ENCODE measurements at regions not wholly inside any gene's neighbourhood (a gene's known extent, or its start where the extent isn't known, plus 50 kb on each side); places are given as distances from the start of the nearest gene placed in this dataset.

GRCh38 chr4:115278830-115279229 is 165.4 kb upstream of the NDST4 start:
- no peak overlapping the region for H3K9ac ChIP-seq (ENCODE audit: low read depth, low read length)
- H3K27me3 ChIP-seq (ENCODE audit: control insufficient read depth, insufficient read depth, low read length): no peaks in the 10 kb centered on the region
- no peaks in the 10 kb centered on the region for H3K4me1 ChIP-seq (ENCODE audit: control insufficient read depth, insufficient read depth, low read length)
- H3K9me3 ChIP-seq (ENCODE audit: control insufficient read depth, insufficient read depth, low read length): no peaks in the 10 kb centered on the region
- no peaks in the 10 kb centered on the region for H3K36me3 ChIP-seq (ENCODE audit: control insufficient read depth, insufficient read depth, low read length)
- H3K4me3 ChIP-seq (ENCODE audit: low read depth, low read length): no peak overlapping the region

DNA sequence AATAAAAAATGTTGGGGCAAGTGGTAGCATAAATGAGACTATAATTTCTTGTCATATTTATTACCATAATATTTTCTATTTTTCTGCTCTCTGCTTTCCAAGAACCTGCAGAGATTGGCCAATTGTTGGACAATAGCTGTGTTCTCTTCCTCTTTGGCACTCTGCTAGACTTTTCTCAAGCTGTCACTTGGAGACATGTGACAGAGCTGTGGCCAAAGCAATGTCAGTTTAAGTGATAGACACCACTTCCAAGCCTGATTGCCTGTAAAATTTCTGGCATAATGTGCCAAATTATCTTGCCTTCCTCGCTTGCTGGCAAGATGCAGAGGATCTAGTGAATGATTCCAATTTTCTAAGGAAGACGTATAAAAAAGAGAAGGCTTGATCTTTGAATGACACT is 162.2 kb upstream of the NDST4 start:
- Histone ChIP-seq H3K27me3 (ENCODE audit: control insufficient read depth, insufficient read depth, low read length) (no peaks in the 10 kb centered on the region), H3K36me3 (ENCODE audit: control insufficient read depth, insufficient read depth, low read length) (no peaks in the 10 kb centered on the region), H3K9me3 (ENCODE audit: control insufficient read depth, insufficient read depth, low read length) (no peaks in the 10 kb centered on the region), H3K4me3 (ENCODE audit: low read depth, low read length) (no peak overlapping the region), H3K4me1 (ENCODE audit: control insufficient read depth, insufficient read depth, low read length) (no peaks in the 10 kb centered on the region), H3K9ac (ENCODE audit: low read depth, low read length) (no peak overlapping the region)

- Histone ChIP-seq H3K9ac (ENCODE audit: low read depth, low read length) (no peak overlapping the region), H3K9me3 (ENCODE audit: control insufficient read depth, insufficient read depth, low read length) (no peaks in the 10 kb centered on the region), H3K36me3 (ENCODE audit: control insufficient read depth, insufficient read depth, low read length) (no peaks in the 10 kb centered on the region), H3K4me3 (ENCODE audit: low read depth, low read length) (no peak overlapping the region), H3K27me3 (ENCODE audit: control insufficient read depth, insufficient read depth, low read length) (no peaks in the 10 kb centered on the region), H3K4me1 (ENCODE audit: control insufficient read depth, insufficient read depth, low read length) (no peaks in the 10 kb centered on the region)
Observed at GRCh38 chr4:115274545-115274944, 161.1 kb upstream of the NDST4 start.

DNA sequence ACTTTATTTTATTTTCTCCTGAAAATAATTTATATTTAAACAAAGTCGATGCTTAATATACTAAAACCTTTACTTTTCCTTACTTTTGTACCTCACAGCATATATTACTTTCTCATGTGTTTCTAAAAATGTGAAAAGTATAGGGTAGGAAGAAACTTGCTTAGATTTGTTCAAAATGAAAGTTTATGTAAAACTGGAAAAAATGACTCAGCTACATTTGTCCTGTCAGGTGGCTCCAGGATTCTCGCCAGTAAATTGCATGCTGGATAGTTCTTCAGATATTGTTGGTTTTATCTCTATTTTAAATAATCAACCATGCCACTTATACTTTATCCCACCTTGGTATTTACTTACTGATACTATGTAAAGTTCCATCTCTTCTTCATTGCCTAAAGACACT is 159.2 kb upstream of the NDST4 start:
- Histone ChIP-seq H3K9ac (ENCODE audit: low read depth, low read length) (no peak overlapping the region), H3K36me3 (ENCODE audit: control insufficient read depth, insufficient read depth, low read length) (no peaks in the 10 kb centered on the region), H3K27me3 (ENCODE audit: control insufficient read depth, insufficient read depth, low read length) (no peaks in the 10 kb centered on the region), H3K9me3 (ENCODE audit: control insufficient read depth, insufficient read depth, low read length) (no peaks in the 10 kb centered on the region), H3K4me1 (ENCODE audit: control insufficient read depth, insufficient read depth, low read length) (no peaks in the 10 kb centered on the region), H3K4me3 (ENCODE audit: low read depth, low read length) (no peak overlapping the region)

DNA sequence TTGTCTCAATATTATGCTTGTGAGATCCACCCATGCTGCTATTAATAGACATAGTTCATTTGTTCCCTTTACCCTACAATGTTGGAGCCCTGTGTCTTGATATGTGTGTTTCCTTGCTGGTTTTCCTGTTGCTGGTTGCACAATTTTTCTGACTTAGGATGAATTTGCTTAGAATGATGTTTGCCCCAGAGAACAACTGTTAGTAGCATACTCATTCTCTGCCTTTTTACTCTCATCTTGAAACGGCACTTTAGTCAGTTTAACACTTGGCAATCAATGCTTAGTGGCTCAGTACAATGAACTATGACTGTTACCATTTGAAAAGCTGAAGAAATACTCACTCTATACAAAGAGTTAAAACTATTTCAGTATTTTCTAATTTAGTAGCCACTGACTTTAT is 158.8 kb upstream of the NDST4 start:
- Histone ChIP-seq H3K36me3 (ENCODE audit: control insufficient read depth, insufficient read depth, low read length) (no peaks in the 10 kb centered on the region), H3K27me3 (ENCODE audit: control insufficient read depth, insufficient read depth, low read length) (no peaks in the 10 kb centered on the region), H3K4me3 (ENCODE audit: low read depth, low read length) (no peak overlapping the region), H3K4me1 (ENCODE audit: control insufficient read depth, insufficient read depth, low read length) (no peaks in the 10 kb centered on the region), H3K9ac (ENCODE audit: low read depth, low read length) (no peak overlapping the region), H3K9me3 (ENCODE audit: control insufficient read depth, insufficient read depth, low read length) (no peaks in the 10 kb centered on the region)

DNA sequence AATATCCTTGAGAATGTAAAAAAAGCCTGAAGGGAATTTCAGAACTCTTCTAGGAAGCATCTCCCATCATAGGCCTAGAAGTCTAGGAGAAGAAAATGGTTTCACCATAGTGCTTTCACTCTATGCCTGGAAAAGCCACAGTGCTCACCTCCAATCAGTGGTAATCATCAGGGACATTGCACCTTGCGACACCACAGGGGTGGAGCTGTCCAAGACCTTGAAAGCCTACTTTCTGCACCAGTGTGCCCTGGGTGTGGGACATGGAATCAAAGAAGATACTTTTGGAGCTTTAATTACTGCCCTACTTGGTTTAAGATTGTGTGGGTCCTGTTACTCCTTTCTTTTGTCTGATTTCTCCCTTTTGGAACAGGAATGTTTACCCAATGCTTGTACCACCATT is 146.8 kb upstream of the NDST4 start:
- no peaks in the 10 kb centered on the region for H3K27me3 ChIP-seq (ENCODE audit: control insufficient read depth, insufficient read depth, low read length)
- no peak overlapping the region for H3K4me3 ChIP-seq (ENCODE audit: low read depth, low read length)
- no peaks in the 10 kb centered on the region for H3K9me3 ChIP-seq (ENCODE audit: control insufficient read depth, insufficient read depth, low read length)
- no peaks in the 10 kb centered on the region for H3K36me3 ChIP-seq (ENCODE audit: control insufficient read depth, insufficient read depth, low read length)
- no peak overlapping the region for H3K9ac ChIP-seq (ENCODE audit: low read depth, low read length)
- no peaks in the 10 kb centered on the region for H3K4me1 ChIP-seq (ENCODE audit: control insufficient read depth, insufficient read depth, low read length)

GRCh38 chr4:115259642-115260041 is 146.2 kb upstream of the NDST4 start:
- no peak overlapping the region for H3K4me3 ChIP-seq (ENCODE audit: low read depth, low read length)
- no peaks in the 10 kb centered on the region for H3K4me1 ChIP-seq (ENCODE audit: control insufficient read depth, insufficient read depth, low read length)
- H3K27me3 ChIP-seq (ENCODE audit: control insufficient read depth, insufficient read depth, low read length): no peaks in the 10 kb centered on the region
- H3K9ac ChIP-seq (ENCODE audit: low read depth, low read length): no peak overlapping the region
- no peaks in the 10 kb centered on the region for H3K36me3 ChIP-seq (ENCODE audit: control insufficient read depth, insufficient read depth, low read length)
- H3K9me3 ChIP-seq (ENCODE audit: control insufficient read depth, insufficient read depth, low read length): no peaks in the 10 kb centered on the region

DNA sequence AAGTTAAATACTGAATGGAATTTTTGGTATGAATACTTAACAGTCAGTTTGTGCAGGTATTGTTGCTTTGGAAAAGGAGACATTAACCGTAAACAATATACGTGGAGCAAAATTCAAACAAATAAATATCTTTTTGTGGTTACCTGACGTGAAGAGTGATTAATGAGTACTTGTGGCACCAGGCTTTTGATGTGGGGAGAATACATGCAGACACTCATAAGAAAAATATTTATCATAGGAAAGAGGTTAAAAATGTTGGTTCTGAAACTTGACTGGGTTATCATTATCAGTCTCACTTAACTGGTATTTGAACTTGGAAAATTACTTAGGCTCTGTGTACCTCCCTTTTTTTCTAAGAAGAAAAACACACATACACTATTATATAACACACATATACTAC is 136.4 kb upstream of the NDST4 start:
- no peaks in the 10 kb centered on the region for H3K9me3 ChIP-seq (ENCODE audit: control insufficient read depth, insufficient read depth, low read length)
- H3K4me3 ChIP-seq (ENCODE audit: low read depth, low read length): no peak overlapping the region
- H3K4me1 ChIP-seq (ENCODE audit: control insufficient read depth, insufficient read depth, low read length): peaks cover 2% of the 10 kb centered on the region
- H3K9ac ChIP-seq (ENCODE audit: low read depth, low read length): no peak overlapping the region
- no peaks in the 10 kb centered on the region for H3K36me3 ChIP-seq (ENCODE audit: control insufficient read depth, insufficient read depth, low read length)
- no peaks in the 10 kb centered on the region for H3K27me3 ChIP-seq (ENCODE audit: control insufficient read depth, insufficient read depth, low read length)

DNA sequence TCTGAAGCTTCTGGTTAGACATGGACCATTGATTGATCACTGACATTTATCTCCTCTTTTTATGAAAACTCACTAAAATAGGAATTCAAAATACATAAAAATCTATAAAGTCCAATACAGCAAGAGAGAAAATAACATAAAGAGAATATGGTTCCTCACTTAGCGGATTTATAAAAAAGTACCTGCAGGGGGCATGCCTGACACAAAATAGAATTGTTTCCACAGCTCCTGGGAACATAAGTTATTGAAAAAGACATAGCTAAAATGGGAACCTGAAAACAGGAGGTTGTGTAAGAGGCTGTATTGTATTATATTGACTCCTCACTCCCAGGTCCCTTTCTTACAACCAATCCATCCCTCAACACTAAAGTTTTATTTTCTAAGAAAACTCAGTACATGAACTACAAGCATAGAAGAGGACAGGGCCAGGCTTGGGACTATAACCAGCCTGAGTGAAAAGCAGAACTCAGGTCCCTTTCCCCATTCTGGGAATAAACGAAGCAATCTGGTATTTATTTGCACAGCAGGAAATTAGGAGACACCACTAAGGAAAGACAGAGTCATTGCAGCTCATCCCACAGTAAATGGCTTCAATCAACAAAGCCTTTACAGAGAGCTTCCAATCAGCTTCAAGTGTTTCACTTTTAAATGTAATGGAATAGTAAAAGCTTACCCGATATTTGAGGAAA is 121.1 kb upstream of the NDST4 start:
- H3K36me3 ChIP-seq (ENCODE audit: control insufficient read depth, insufficient read depth, low read length): no peaks in the 10 kb centered on the region
- H3K4me3 ChIP-seq (ENCODE audit: low read depth, low read length): no peak overlapping the region
- H3K9me3 ChIP-seq (ENCODE audit: control insufficient read depth, insufficient read depth, low read length): no peaks in the 10 kb centered on the region
- H3K27me3 ChIP-seq (ENCODE audit: control insufficient read depth, insufficient read depth, low read length): no peaks in the 10 kb centered on the region
- peaks cover 16% of the 10 kb centered on the region for H3K4me1 ChIP-seq (ENCODE audit: control insufficient read depth, insufficient read depth, low read length)
- no peak overlapping the region for H3K9ac ChIP-seq (ENCODE audit: low read depth, low read length)

DNA sequence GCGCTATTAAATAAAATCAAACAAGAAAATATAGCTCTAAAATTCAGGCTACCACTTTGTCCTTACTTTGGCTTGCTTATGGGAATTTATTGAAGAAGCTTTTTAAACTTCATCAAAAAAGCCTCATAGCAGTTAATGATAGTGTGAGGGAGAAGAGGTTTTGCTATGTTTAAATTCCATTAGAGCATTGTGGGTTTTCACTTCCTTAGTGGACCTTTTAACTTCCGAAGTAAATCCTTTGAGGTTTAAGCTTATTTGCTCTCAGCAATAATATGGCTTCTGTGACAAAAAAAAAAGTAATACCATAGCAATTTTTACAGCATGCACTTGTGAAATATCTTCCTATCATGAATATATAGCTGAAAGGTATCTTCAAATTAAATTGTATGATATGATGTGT is 120.2 kb upstream of the NDST4 start:
- Histone ChIP-seq H3K4me3 (ENCODE audit: low read depth, low read length) (no peak overlapping the region), H3K9me3 (ENCODE audit: control insufficient read depth, insufficient read depth, low read length) (no peaks in the 10 kb centered on the region), H3K4me1 (ENCODE audit: control insufficient read depth, insufficient read depth, low read length) (peaks cover 16% of the 10 kb centered on the region), H3K27me3 (ENCODE audit: control insufficient read depth, insufficient read depth, low read length) (no peaks in the 10 kb centered on the region), H3K9ac (ENCODE audit: low read depth, low read length) (no peak overlapping the region), H3K36me3 (ENCODE audit: control insufficient read depth, insufficient read depth, low read length) (no peaks in the 10 kb centered on the region)

GRCh38 chr4:115229873-115230272 is 116.5 kb upstream of the NDST4 start:
- H3K4me1 ChIP-seq (ENCODE audit: control insufficient read depth, insufficient read depth, low read length): peaks cover 12% of the 10 kb centered on the region
- H3K9me3 ChIP-seq (ENCODE audit: control insufficient read depth, insufficient read depth, low read length): no peaks in the 10 kb centered on the region
- H3K9ac ChIP-seq (ENCODE audit: low read depth, low read length): no peak overlapping the region
- H3K4me3 ChIP-seq (ENCODE audit: low read depth, low read length): no peak overlapping the region
- H3K27me3 ChIP-seq (ENCODE audit: control insufficient read depth, insufficient read depth, low read length): no peaks in the 10 kb centered on the region
- no peaks in the 10 kb centered on the region for H3K36me3 ChIP-seq (ENCODE audit: control insufficient read depth, insufficient read depth, low read length)

GRCh38 chr4:115228851-115229250 is 115.4 kb upstream of the NDST4 start:
- Histone ChIP-seq H3K4me1 (ENCODE audit: control insufficient read depth, insufficient read depth, low read length) (peaks cover 11% of the 10 kb centered on the region), H3K36me3 (ENCODE audit: control insufficient read depth, insufficient read depth, low read length) (no peaks in the 10 kb centered on the region), H3K9me3 (ENCODE audit: control insufficient read depth, insufficient read depth, low read length) (no peaks in the 10 kb centered on the region), H3K27me3 (ENCODE audit: control insufficient read depth, insufficient read depth, low read length) (no peaks in the 10 kb centered on the region), H3K9ac (ENCODE audit: low read depth, low read length) (no peak overlapping the region), H3K4me3 (ENCODE audit: low read depth, low read length) (no peak overlapping the region)

All from iPS-15b (cell line).